Muscle of arm (tissue), 1 donor: ENCODE measurements at regions not wholly inside any gene's neighbourhood (a gene's known extent, or its start where the extent isn't known, plus 50 kb on each side); places are given as distances from the start of the nearest gene placed in this dataset.

Source experiments
- DNase-seq: peaks from one replicate; pipeline ENCODE4 v3.0.0-alpha.2; 2013

- no peak for DNase-seq
These were observed 161.7 kb upstream of the UBE2E1 start for GRCh38 chr3:23644099-23644498.

GRCh38 chr3:23644676-23645075, 161.1 kb upstream of the UBE2E1 start:
- no peak for DNase-seq

- no peak for DNase-seq
These were observed 160.1 kb upstream of the UBE2E1 start for GRCh38 chr3:23645533-23646183.

GRCh38 chr3:23646184-23646920, 159.4 kb upstream of the UBE2E1 start:
- DNase-seq: no peak

GRCh38 chr3:23647706-23648258, 158.0 kb upstream of the UBE2E1 start:
- no peak for DNase-seq

GRCh38 chr3:23648326-23648995, 157.3 kb upstream of the UBE2E1 start:
- no peak for DNase-seq

DNA sequence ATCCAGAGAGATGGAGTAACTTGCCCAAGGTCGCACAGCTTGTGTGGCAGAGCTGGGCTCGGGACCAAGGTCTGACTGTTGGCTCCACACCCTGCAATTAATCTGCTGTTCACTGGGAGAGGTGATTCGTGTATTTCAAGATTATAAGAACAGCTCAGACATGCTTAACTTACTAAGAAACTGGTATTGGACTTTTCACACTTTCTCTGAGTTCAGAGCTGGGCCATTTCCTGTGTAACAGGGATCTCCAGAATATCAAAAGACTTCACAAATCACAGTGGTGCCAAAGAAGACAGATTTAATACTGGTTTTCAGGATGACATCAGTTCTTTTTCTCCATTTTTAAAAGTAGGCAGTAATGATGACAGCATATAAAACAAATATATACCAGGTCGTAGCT, 156.8 kb upstream of the UBE2E1 start:
- no peak for DNase-seq

DNA sequence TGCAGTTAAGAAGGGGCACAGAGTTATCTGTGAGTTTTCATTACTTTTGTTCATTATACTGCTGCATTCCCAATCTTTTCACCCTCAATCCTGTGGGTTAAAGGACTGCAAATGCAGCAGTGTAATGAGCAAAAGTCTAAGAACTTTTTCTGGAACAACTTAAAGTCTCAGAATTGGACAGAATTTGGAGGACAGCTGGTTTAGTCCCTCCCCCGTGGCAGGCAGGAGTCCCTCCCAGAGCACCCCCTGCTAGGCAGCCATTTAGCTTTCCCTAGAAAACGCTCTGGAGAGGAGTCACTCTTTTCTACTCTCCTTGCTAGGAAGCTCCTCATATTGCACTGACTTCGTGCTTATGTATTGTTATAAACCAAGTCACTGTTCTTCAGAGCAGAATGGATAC, 156.3 kb upstream of the UBE2E1 start:
- no peak for DNase-seq

DNA sequence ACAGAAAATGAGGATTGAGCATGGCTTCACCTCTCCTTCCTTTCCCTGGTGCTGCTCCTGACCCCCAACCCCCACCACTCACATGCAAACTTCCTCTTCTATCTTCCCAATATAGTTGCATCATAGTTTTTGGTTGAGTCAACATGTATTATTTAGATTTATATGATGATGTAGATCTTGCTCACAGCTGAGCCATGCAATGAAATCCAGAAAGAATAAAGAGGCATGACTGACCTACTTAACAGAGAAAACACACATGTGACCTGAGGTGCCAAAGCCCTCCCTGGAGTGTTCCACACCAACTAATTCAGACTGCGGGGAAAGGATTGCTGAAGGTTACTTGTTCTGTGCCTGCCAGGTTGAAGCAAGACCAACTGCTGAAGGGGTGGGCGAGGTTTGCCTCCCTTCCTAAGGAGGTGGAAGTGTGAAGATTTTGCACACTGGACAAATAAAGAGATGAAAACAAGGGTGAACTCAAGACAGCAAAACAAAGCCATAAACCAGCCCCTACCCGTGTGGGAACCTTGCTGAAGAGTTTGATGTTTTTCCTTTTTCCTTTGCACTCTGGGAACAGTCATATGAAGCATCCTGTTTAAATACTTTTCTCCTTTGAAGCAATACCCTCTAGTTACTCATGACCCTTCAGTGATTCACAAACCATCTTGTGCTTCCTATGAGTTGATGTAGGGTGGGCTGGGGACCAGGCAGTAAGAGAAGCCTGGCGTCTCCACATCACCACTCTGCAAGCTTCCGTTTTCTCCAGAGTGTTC, 155.2 kb upstream of the UBE2E1 start:
- DNase-seq: no peak

DNA sequence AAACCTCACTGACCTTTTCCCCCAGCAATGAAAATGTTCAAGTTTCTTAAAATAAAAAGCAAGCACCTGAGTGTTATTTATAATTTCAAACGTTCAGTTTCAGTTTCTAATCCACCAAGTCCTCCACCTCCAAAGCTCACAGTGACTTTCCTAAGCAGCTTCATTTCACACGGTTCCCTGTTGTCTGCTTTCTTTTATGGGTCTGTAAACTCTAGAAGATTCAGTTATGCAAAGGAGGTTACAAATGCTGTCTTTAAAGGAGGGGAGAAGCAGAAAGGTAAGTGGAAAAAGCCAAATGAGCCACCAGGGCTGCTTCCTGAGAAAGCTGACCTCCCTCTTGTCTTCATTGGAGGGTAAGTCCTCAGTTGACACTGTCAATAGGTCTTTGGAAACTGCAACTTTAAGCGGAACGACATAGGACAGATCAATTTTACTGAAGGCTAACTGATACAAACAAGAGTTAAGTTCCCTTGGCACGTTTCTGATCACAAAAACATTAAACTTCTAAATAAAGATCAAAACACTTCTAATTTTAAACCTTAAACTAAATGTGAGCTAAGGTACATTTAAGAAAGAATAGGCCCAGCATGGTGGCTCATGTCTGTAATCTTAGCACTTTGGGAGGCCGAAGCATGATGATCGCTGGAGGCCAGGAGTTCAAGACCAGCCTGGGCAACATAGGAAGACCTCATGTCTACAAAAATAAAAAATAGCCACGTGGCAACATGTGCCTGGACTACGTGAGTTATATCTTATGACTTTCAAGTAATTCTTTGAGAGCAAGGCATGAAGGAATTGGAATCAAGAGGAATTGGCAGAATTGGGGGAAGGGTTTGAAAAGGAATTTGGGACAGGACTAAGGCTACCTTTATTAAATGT, 151.9 kb upstream of the UBE2E1 start:
- DNase-seq: no peak

GRCh38 chr3:23654571-23654970, 151.2 kb upstream of the UBE2E1 start:
- DNase-seq: no peak

- no peak for DNase-seq
These were observed 150.0 kb upstream of the UBE2E1 start for GRCh38 chr3:23655749-23656148.

DNA sequence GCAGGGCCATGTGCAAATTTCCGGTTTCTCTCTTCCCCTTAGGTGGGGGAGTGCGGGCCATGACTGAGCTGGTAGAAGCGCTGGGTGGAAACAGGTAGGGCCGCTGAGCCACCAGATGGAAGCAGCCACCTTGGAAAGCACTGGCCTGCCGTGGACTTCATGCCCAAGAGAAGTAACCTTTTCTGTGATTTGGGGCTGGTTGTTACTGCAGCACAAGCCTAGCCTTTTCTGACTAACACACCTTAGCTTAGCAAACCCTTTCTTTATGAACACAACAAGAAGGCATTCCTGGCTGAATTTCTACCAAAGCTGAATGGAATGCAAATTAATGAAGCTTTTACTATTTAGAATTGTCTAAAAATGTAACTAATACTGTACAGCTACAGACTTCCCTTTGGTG, 149.6 kb upstream of the UBE2E1 start:
- no peak for DNase-seq

DNA sequence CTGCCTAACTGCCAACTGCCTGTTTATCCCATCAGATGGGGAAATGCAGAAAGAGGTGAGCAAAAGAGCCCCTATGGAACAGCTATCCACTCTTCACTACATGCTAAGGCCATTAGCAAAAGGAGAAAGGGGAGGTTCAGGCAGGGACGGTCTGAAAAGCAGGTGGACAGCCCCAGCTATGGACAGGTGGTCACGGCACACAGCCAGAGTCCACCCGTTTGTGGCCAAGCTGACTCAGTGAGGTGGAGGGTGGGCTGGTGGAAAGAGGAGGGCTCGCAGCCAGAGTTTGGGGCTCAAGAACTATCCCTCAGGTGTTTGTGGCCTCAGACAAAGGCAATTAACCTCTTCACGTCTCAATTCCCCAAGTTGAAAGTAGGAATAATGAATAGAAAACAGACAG, 148.9 kb upstream of the UBE2E1 start:
- no peak for DNase-seq

DNA sequence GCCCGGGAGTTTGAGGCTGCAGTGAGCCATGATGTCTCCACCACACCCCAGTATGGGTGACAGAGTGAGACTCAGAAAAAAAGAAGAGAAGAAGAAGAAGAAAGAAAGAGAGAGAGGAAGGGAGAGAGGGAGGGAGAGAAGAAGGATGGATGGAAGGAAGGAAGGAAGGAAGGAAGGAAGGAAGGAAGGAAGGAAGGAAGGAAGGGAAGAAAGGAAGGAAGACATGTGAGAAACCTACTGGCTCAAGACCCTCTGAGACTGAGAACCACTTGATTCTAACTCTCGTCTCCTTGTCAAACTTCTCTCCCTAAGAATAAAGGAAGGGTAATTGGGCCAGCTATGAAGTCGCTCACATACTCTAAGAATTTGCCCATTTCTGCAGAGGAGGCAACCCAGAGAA, 148.1 kb upstream of the UBE2E1 start:
- no peak for DNase-seq

DNA sequence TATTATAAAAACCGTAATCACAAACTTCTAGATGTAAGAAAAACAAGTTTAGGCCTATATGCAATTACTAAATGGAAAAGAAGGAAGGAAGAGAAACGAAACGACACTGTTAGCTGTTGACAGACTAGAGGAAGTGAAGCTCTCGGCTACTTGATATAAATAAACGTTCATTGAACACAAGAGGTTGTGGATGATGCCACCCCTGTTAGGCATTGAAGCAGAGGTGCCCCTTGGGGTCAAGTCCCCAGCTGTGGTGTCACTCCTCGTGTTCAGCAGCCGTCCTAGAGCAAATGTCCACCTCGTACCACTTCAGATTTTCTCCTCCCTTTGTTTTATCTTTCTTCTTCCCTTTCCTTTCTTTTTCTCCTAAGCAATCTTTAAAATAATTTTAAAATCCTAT, 146.5 kb upstream of the UBE2E1 start:
- no peak for DNase-seq

- DNase-seq: no peak
These were observed 145.8 kb upstream of the UBE2E1 start for GRCh38 chr3:23659840-23660430.

- DNase-seq: no peak
These were observed 143.6 kb upstream of the UBE2E1 start for GRCh38 chr3:23662079-23662617.

GRCh38 chr3:23663246-23663645, 142.5 kb upstream of the UBE2E1 start:
- DNase-seq: no peak

GRCh38 chr3:23663661-23664186, 142.0 kb upstream of the UBE2E1 start:
- DNase-seq: no peak
